WTC11 (cell line): ENCODE measurements at regions not wholly inside any gene's neighbourhood (a gene's known extent, or its start where the extent isn't known, plus 50 kb on each side); places are given as distances from the start of the nearest gene placed in this dataset.

Experiments
- ATAC-seq: fragments of 200-7000 bp; cut with Tn5 transposase; 2 replicates; pipeline ENCODE4 v1.10.0; 2021; ENCODE audit warnings: mild to moderate bottlenecking, moderate library complexity
- CTCF ChIA-PET: fragments of 300-600 bp; sonication (Branson Sonifier 250); formaldehyde crosslinking; loops from one replicate; lab custom pipeline; 2021; ENCODE audit warnings: antibody characterized with exemption; lab: Charles Lee
- POLR2A ChIA-PET: fragments of 350-600 bp; sonication (Branson Sonifier 250); formaldehyde crosslinking; loops from one replicate; lab custom pipeline; 2021; ENCODE audit warnings: antibody characterized with exemption; lab: Charles Lee
- DNase-seq: peaks from one replicate; pipeline ENCODE4 v3.0.0; 2021; ENCODE audit warnings: low spot score
- H3K27ac Mint-ChIP-seq: 2 replicates; pipeline ENCODE4 v1.8.0; 2021; ENCODE audit warnings: mixed read lengths
- H3K27me3 Mint-ChIP-seq: 2 replicates; pipeline ENCODE4 v1.8.0; 2021; ENCODE audit warnings: low read depth, mild to moderate bottlenecking, moderate library complexity, mixed read lengths
- H3K36me3 Mint-ChIP-seq: 2 replicates; pipeline ENCODE4 v1.8.0; 2021; ENCODE audit warnings: mixed read lengths
- H3K4me1 Mint-ChIP-seq: 2 replicates; pipeline ENCODE4 v1.8.0; 2022; ENCODE audit warnings: mixed read lengths
- H3K4me3 Mint-ChIP-seq: 2 replicates; pipeline ENCODE4 v1.8.0; 2021; ENCODE audit warnings: mild to moderate bottlenecking, moderate library complexity, mixed read lengths
- H3K9me3 Mint-ChIP-seq: 2 replicates; pipeline ENCODE4 v1.8.0; 2021; ENCODE audit warnings: mixed read lengths
- CBFB ChIP-seq: sonication (generic); formaldehyde crosslinking; IDR thresholded peaks from 2 replicates; pipeline ENCODE4 v1.8.1; 2022; ENCODE audit warnings: mild to moderate bottlenecking, low read depth, missing genetic modification reagents
- FOXP1 ChIP-seq: sonication (generic); formaldehyde crosslinking; IDR thresholded peaks from 2 replicates; pipeline ENCODE4 v1.8.0; 2022; ENCODE audit warnings: missing genetic modification reagents, mild to moderate bottlenecking, moderate library complexity, borderline replicate concordance
- GABPB1 ChIP-seq: sonication (generic); formaldehyde crosslinking; IDR thresholded peaks from 2 replicates; pipeline ENCODE4 v1.8.1; 2023; ENCODE audit warnings: mild to moderate bottlenecking, missing genetic modification reagents
- GRHL2 ChIP-seq: fragments of 250-450 bp; sonication (Bioruptor Pico); IDR thresholded peaks from 2 replicates; pipeline ENCODE4 v1.8.0; 2022; ENCODE audit warnings: mild to moderate bottlenecking, moderate library complexity; ENCODE audit not compliant: insufficient replicate concordance, severe bottlenecking
- GTF2I ChIP-seq: fragments of 250-450 bp; sonication (Bioruptor Pico); conservative IDR thresholded peaks from 2 replicates; pipeline ENCODE4 v1.4.0; 2021; ENCODE audit warnings: mild to moderate bottlenecking
- MLX ChIP-seq: sonication (generic); formaldehyde crosslinking; IDR thresholded peaks from 2 replicates; pipeline ENCODE4 v1.8.1; 2023; ENCODE audit warnings: mild to moderate bottlenecking, missing genetic modification reagents, moderate library complexity
- MYBL2 ChIP-seq: sonication (generic); formaldehyde crosslinking; IDR thresholded peaks from 2 replicates; pipeline ENCODE4 v1.8.1; 2023; ENCODE audit warnings: mild to moderate bottlenecking, moderate library complexity, missing genetic modification reagents
- NFE2L1 ChIP-seq: sonication (generic); formaldehyde crosslinking; IDR thresholded peaks from 2 replicates; pipeline ENCODE4 v1.8.1; 2023; ENCODE audit warnings: missing genetic modification reagents
- NFYB ChIP-seq: sonication (generic); formaldehyde crosslinking; conservative IDR thresholded peaks from 2 replicates; pipeline ENCODE4 v1.8.0; 2022; ENCODE audit warnings: low read depth, missing genetic modification reagents
- OVOL2 ChIP-seq: fragments of 250-450 bp; sonication (Bioruptor Pico); IDR thresholded peaks from 2 replicates; pipeline ENCODE4 v1.9.0; 2021; ENCODE audit warnings: mild to moderate bottlenecking, borderline replicate concordance
- TCF7 ChIP-seq: sonication (generic); formaldehyde crosslinking; IDR thresholded peaks from 2 replicates; pipeline ENCODE4 v1.8.0; 2022; ENCODE audit warnings: mild to moderate bottlenecking, low read depth, missing genetic modification reagents, moderate library complexity
- TEAD1 ChIP-seq: sonication (generic); formaldehyde crosslinking; IDR thresholded peaks from 2 replicates; pipeline ENCODE4 v1.8.0; 2022; ENCODE audit warnings: mild to moderate bottlenecking, missing genetic modification reagents
- ZBTB21 ChIP-seq: sonication (generic); formaldehyde crosslinking; IDR thresholded peaks from 2 replicates; pipeline ENCODE4 v1.8.1; 2023; ENCODE audit warnings: mild to moderate bottlenecking, missing genetic modification reagents, borderline replicate concordance
- ZNF219 ChIP-seq: sonication (generic); formaldehyde crosslinking; IDR thresholded peaks from 2 replicates; pipeline ENCODE4 v1.8.0; 2023; ENCODE audit warnings: missing genetic modification reagents, mild to moderate bottlenecking, borderline replicate concordance
- ZNF232 ChIP-seq: sonication (generic); formaldehyde crosslinking; IDR thresholded peaks from 2 replicates; pipeline ENCODE4 v1.8.0; 2022; ENCODE audit warnings: mild to moderate bottlenecking, missing genetic modification reagents
- ZNF317 ChIP-seq: sonication (generic); formaldehyde crosslinking; IDR thresholded peaks from 2 replicates; pipeline ENCODE4 v1.8.1; 2023; ENCODE audit warnings: low read depth, mild to moderate bottlenecking, moderate library complexity, missing genetic modification reagents, borderline replicate concordance
- ZNF396 ChIP-seq: fragments of 250-450 bp; sonication (Bioruptor Pico); IDR thresholded peaks from 2 replicates; pipeline ENCODE4 v1.8.0; 2021; ENCODE audit warnings: mild to moderate bottlenecking, moderate library complexity, borderline replicate concordance
- ZNF416 ChIP-seq: fragments of 250-450 bp; sonication (Bioruptor Pico); IDR thresholded peaks from 2 replicates; pipeline ENCODE4 v1.9.0; 2021; ENCODE audit warnings: mild to moderate bottlenecking, inconsistent platforms
- TF ChIP-seq, protein P1 (sequence below): sonication (generic); formaldehyde crosslinking; IDR thresholded peaks from 2 replicates; pipeline ENCODE4 v1.8.0; 2022; ENCODE audit warnings: missing genetic modification reagents
- TF ChIP-seq, protein P2 (sequence below): sonication (generic); formaldehyde crosslinking; IDR thresholded peaks from 2 replicates; pipeline ENCODE4 v1.8.0; 2023; ENCODE audit warnings: missing genetic modification reagents, mild to moderate bottlenecking, borderline replicate concordance
- TF ChIP-seq, protein P3 (sequence below): sonication (generic); formaldehyde crosslinking; IDR thresholded peaks from 2 replicates; pipeline ENCODE4 v1.8.0; 2022; ENCODE audit warnings: mild to moderate bottlenecking, missing genetic modification reagents
- TF ChIP-seq, protein P4 (sequence below): sonication (generic); formaldehyde crosslinking; conservative IDR thresholded peaks from 2 replicates; pipeline ENCODE4 v1.8.1; 2022; ENCODE audit warnings: mild to moderate bottlenecking, missing genetic modification reagents
- TF ChIP-seq, protein P5 (sequence below): fragments of 200-600 bp; IDR thresholded peaks from 2 replicates; pipeline ENCODE4 v1.8.0; 2022; ENCODE audit warnings: antibody characterized with exemption

- ChIA-PET CTCF (interaction anchor here (1.0 kb wide), 1 partner anchor 77 kb away, joined by 3 read pairs; no protein-coding TSS in a partner anchor), POLR2A (no interaction called here)
- Mint-ChIP-seq H3K4me1 (peaks cover 6% of the 10 kb centered on the region; the same call in 1 of the 2 replicates), H3K27me3 (no peaks in the 10 kb centered on the region), H3K4me3 (no peak overlapping the region), H3K36me3 (no peaks in the 10 kb centered on the region), H3K27ac (no peak overlapping the region), H3K9me3 (no peaks in the 10 kb centered on the region)
- TF ChIP-seq GABPB1 (CRISPR knock-in tag) (no peak), MYBL2 (CRISPR knock-in tag) (no peak), FOXP1 (no peak), MLX (no peak), TEAD1 (CRISPR knock-in tag) (no peak), ZNF416 (CRISPR knock-in tag) (no peak)
- TF ChIP-seq, protein P1, sequence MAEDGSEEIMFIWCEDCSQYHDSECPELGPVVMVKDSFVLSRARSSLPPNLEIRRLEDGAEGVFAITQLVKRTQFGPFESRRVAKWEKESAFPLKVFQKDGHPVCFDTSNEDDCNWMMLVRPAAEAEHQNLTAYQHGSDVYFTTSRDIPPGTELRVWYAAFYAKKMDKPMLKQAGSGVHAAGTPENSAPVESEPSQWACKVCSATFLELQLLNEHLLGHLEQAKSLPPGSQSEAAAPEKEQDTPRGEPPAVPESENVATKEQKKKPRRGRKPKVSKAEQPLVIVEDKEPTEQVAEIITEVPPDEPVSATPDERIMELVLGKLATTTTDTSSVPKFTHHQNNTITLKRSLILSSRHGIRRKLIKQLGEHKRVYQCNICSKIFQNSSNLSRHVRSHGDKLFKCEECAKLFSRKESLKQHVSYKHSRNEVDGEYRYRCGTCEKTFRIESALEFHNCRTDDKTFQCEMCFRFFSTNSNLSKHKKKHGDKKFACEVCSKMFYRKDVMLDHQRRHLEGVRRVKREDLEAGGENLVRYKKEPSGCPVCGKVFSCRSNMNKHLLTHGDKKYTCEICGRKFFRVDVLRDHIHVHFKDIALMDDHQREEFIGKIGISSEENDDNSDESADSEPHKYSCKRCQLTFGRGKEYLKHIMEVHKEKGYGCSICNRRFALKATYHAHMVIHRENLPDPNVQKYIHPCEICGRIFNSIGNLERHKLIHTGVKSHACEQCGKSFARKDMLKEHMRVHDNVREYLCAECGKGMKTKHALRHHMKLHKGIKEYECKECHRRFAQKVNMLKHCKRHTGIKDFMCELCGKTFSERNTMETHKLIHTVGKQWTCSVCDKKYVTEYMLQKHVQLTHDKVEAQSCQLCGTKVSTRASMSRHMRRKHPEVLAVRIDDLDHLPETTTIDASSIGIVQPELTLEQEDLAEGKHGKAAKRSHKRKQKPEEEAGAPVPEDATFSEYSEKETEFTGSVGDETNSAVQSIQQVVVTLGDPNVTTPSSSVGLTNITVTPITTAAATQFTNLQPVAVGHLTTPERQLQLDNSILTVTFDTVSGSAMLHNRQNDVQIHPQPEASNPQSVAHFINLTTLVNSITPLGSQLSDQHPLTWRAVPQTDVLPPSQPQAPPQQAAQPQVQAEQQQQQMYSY (CRISPR knock-in tag), result no peak
- TF ChIP-seq, protein P2, sequence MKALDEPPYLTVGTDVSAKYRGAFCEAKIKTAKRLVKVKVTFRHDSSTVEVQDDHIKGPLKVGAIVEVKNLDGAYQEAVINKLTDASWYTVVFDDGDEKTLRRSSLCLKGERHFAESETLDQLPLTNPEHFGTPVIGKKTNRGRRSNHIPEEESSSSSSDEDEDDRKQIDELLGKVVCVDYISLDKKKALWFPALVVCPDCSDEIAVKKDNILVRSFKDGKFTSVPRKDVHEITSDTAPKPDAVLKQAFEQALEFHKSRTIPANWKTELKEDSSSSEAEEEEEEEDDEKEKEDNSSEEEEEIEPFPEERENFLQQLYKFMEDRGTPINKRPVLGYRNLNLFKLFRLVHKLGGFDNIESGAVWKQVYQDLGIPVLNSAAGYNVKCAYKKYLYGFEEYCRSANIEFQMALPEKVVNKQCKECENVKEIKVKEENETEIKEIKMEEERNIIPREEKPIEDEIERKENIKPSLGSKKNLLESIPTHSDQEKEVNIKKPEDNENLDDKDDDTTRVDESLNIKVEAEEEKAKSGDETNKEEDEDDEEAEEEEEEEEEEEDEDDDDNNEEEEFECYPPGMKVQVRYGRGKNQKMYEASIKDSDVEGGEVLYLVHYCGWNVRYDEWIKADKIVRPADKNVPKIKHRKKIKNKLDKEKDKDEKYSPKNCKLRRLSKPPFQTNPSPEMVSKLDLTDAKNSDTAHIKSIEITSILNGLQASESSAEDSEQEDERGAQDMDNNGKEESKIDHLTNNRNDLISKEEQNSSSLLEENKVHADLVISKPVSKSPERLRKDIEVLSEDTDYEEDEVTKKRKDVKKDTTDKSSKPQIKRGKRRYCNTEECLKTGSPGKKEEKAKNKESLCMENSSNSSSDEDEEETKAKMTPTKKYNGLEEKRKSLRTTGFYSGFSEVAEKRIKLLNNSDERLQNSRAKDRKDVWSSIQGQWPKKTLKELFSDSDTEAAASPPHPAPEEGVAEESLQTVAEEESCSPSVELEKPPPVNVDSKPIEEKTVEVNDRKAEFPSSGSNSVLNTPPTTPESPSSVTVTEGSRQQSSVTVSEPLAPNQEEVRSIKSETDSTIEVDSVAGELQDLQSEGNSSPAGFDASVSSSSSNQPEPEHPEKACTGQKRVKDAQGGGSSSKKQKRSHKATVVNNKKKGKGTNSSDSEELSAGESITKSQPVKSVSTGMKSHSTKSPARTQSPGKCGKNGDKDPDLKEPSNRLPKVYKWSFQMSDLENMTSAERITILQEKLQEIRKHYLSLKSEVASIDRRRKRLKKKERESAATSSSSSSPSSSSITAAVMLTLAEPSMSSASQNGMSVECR, result no peak
- DNase-seq, result no peak
- ATAC-seq, result no peak
Observed at GRCh38 chr3:118554148-118554838, 480.4 kb downstream of the IGSF11 start.

- CTCF ChIA-PET, result no interaction called here
- no peaks in the 10 kb centered on the region for H3K9me3 Mint-ChIP-seq
- no peaks in the 10 kb centered on the region for H3K36me3 Mint-ChIP-seq
- no peak for ATAC-seq
- POLR2A ChIA-PET, result no interaction called here
- H3K27me3 Mint-ChIP-seq, result no peaks in the 10 kb centered on the region
- H3K27ac Mint-ChIP-seq, result no peak overlapping the region
- no peak for TF ChIP-seq ZNF232 (CRISPR knock-in tag)
- no peak for TF ChIP-seq CBFB (CRISPR knock-in tag)
- no peak for TF ChIP-seq TEAD1 (CRISPR knock-in tag)
- no peak for TF ChIP-seq NFYB (CRISPR knock-in tag)
- no peak for TF ChIP-seq ZBTB21 (CRISPR knock-in tag)
- TF ChIP-seq GTF2I (CRISPR knock-in tag), result no peak
- no peak for TF ChIP-seq ZNF219 (CRISPR knock-in tag)
- TF ChIP-seq, protein P3, sequence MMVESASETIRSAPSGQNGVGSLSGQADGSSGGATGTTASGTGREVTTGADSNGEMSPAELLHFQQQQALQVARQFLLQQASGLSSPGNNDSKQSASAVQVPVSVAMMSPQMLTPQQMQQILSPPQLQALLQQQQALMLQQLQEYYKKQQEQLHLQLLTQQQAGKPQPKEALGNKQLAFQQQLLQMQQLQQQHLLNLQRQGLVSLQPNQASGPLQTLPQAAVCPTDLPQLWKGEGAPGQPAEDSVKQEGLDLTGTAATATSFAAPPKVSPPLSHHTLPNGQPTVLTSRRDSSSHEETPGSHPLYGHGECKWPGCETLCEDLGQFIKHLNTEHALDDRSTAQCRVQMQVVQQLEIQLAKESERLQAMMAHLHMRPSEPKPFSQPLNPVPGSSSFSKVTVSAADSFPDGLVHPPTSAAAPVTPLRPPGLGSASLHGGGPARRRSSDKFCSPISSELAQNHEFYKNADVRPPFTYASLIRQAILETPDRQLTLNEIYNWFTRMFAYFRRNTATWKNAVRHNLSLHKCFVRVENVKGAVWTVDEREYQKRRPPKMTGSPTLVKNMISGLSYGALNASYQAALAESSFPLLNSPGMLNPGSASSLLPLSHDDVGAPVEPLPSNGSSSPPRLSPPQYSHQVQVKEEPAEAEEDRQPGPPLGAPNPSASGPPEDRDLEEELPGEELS (CRISPR knock-in tag), result no peak
- TF ChIP-seq ZNF317 (CRISPR knock-in tag), result no peak
- no peak for TF ChIP-seq NFE2L1 (CRISPR knock-in tag)
- TF ChIP-seq OVOL2, result no peak
- no peak for TF ChIP-seq TCF7 (CRISPR knock-in tag)
- TF ChIP-seq, protein P4, sequence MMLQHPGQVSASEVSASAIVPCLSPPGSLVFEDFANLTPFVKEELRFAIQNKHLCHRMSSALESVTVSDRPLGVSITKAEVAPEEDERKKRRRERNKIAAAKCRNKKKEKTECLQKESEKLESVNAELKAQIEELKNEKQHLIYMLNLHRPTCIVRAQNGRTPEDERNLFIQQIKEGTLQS (CRISPR knock-in tag), result no peak
- TF ChIP-seq ZNF396, result no peak
- TF ChIP-seq GRHL2 (CRISPR knock-in tag), result no peak
- TF ChIP-seq, protein P5, sequence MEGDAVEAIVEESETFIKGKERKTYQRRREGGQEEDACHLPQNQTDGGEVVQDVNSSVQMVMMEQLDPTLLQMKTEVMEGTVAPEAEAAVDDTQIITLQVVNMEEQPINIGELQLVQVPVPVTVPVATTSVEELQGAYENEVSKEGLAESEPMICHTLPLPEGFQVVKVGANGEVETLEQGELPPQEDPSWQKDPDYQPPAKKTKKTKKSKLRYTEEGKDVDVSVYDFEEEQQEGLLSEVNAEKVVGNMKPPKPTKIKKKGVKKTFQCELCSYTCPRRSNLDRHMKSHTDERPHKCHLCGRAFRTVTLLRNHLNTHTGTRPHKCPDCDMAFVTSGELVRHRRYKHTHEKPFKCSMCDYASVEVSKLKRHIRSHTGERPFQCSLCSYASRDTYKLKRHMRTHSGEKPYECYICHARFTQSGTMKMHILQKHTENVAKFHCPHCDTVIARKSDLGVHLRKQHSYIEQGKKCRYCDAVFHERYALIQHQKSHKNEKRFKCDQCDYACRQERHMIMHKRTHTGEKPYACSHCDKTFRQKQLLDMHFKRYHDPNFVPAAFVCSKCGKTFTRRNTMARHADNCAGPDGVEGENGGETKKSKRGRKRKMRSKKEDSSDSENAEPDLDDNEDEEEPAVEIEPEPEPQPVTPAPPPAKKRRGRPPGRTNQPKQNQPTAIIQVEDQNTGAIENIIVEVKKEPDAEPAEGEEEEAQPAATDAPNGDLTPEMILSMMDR, result no peak
- TF ChIP-seq, all 79 proteins: peak for 0
- DNase-seq, result no peak
- H3K4me1 Mint-ChIP-seq, result no peaks in the 10 kb centered on the region
- no peak overlapping the region for H3K4me3 Mint-ChIP-seq
Observed at GRCh38 chr3:118556983-118557382, 477.7 kb downstream of the IGSF11 start.
